ENCODE measurements at regions not wholly inside any gene's neighbourhood (a gene's known extent, or its start where the extent isn't known, plus 50 kb on each side); places are given as distances from the start of the nearest gene placed in this dataset.

- Histone ChIP-seq H3K36me3 (no peaks in the 10 kb centered on the region), H3K9me3 (no peaks in the 10 kb centered on the region), H3K4me3 (no peak overlapping the region), H3K27me3 (replicated peaks; ENCODE audit: insufficient read depth) (no peaks in the 10 kb centered on the region), H3K27ac (no peak overlapping the region), H3K4me1 (ENCODE audit: control insufficient read depth in 1 of 2, low read depth in 2 of 2) (no peaks in the 10 kb centered on the region)
- TF ChIP-seq, protein P1, sequence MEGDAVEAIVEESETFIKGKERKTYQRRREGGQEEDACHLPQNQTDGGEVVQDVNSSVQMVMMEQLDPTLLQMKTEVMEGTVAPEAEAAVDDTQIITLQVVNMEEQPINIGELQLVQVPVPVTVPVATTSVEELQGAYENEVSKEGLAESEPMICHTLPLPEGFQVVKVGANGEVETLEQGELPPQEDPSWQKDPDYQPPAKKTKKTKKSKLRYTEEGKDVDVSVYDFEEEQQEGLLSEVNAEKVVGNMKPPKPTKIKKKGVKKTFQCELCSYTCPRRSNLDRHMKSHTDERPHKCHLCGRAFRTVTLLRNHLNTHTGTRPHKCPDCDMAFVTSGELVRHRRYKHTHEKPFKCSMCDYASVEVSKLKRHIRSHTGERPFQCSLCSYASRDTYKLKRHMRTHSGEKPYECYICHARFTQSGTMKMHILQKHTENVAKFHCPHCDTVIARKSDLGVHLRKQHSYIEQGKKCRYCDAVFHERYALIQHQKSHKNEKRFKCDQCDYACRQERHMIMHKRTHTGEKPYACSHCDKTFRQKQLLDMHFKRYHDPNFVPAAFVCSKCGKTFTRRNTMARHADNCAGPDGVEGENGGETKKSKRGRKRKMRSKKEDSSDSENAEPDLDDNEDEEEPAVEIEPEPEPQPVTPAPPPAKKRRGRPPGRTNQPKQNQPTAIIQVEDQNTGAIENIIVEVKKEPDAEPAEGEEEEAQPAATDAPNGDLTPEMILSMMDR (IDR thresholded peaks at IDR 0.05): no peak
- DNase-seq (ENCODE audit: low spot score) (no peak), ATAC-seq (ENCODE audit: insufficient number of reproducible peaks, low FRiP score, low read depth) (no peak)
These were observed 196.2 kb downstream of the MYCN start for GRCh38 chr2:16136461-16137035.

DNA sequence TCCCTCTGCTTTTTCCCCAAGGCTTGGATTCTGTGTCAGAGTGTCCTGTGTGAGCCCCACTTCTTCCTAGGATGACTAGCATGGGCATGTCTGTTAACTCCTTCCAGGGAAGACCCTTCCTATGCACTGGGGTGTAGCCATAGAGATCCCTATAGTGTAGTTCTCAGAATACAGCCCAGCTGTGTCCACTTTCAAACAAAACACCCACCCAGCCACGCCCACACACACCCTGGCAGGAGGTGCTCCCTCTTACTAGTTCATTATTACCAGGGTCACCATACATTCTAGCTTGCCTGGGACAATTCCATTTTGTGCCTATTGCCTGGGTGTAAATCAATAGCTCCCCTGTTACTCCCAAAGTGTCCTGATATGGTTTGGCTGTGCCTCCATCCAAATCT is 195.6 kb downstream of the MYCN start:
- DNase-seq (ENCODE audit: low spot score): no peak
- TF ChIP-seq, protein P1 (IDR thresholded peaks at IDR 0.05): no peak
- H3K36me3 ChIP-seq: no peaks in the 10 kb centered on the region
- H3K9me3 ChIP-seq: no peaks in the 10 kb centered on the region
- no peaks in the 10 kb centered on the region for H3K27me3 ChIP-seq (replicated peaks; ENCODE audit: insufficient read depth)
- ATAC-seq (ENCODE audit: insufficient number of reproducible peaks, low FRiP score, low read depth): no peak
- no peak overlapping the region for H3K4me3 ChIP-seq
- H3K4me1 ChIP-seq (ENCODE audit: control insufficient read depth in 1 of 2, low read depth in 2 of 2): no peaks in the 10 kb centered on the region
- no peak overlapping the region for H3K27ac ChIP-seq

DNA sequence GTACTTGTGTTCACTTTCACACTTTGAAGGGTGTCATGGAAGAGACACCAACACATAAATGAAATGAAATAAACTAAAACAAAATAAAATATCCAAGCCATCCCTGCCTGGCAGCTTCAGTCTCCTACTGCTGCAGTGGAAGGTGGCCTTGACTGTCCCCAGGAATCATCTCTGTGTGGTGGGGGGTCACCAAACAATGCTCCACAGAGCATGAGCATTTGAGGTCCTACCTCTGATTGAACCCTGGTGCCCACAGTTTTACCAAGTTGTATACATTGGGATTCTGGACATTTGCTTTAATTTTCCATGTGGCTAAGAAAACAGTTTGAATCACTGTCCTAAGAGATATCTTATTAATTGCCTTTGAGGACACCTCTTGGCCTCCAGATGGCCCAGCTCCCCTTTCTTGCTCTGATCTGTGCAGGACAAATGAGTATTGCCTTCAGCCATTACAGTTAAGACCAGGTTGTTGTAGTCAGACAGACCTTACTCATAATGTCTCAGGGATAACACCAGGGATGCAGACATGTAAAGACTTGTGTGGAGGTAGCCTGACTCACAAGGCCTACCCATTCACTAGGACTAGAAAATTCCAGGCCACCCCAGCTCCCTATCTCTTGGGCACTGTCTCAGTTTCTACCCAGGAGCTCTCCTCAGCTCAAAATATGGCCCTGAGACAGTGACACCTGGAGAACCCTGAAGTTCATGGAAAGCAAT is 195.0 kb downstream of the MYCN start:
- ATAC-seq (ENCODE audit: insufficient number of reproducible peaks, low FRiP score, low read depth): no peak
- Histone ChIP-seq H3K4me1 (ENCODE audit: control insufficient read depth in 1 of 2, low read depth in 2 of 2) (no peaks in the 10 kb centered on the region), H3K27ac (no peak overlapping the region), H3K9me3 (no peaks in the 10 kb centered on the region), H3K4me3 (no peak overlapping the region), H3K27me3 (replicated peaks; ENCODE audit: insufficient read depth) (no peaks in the 10 kb centered on the region), H3K36me3 (no peaks in the 10 kb centered on the region)
- TF ChIP-seq, protein P1 (IDR thresholded peaks at IDR 0.05): no peak
- DNase-seq (ENCODE audit: low spot score): no peak

DNA sequence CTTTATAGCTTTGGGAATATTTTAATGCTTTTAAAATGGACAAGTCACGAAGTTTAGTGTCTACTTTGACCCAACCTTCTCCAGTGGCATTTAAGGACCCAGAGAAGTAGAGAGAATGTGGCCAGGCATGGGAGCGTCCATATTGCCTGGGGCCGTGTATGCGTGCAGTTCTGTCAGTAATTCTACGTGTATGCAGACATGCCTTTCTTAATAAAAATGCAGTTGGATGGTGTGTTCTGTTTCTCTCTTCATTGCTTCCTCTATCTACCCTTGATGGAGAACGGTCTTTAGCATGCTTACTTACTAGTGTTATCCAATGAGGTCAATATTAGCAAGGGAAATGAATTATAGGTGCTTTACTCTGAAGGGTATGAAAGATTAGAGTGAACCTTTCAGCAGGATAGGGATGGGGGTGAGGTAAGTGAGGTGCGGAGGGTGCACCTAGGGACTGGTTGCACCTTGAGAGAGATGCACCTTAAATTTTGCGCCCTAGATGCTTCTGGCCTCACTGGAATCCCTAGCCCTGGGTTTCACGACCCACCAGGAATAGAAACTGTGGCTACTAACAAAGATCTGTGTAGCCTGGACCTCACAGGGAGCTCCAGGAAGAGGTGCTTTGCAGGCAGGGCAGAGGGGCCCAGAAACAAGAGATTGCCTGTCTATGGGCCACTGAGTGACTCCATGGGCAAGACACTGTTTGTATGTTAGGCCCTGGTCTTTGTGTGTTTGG is 194.3 kb downstream of the MYCN start:
- no peak for DNase-seq (ENCODE audit: low spot score)
- TF ChIP-seq, protein P1 (IDR thresholded peaks at IDR 0.05): no peak
- Histone ChIP-seq H3K27ac (no peak overlapping the region), H3K4me3 (no peak overlapping the region), H3K36me3 (no peaks in the 10 kb centered on the region), H3K4me1 (ENCODE audit: control insufficient read depth in 1 of 2, low read depth in 2 of 2) (no peaks in the 10 kb centered on the region), H3K9me3 (no peaks in the 10 kb centered on the region), H3K27me3 (replicated peaks; ENCODE audit: insufficient read depth) (no peaks in the 10 kb centered on the region)
- no peak for ATAC-seq (ENCODE audit: insufficient number of reproducible peaks, low FRiP score, low read depth)

- Histone ChIP-seq H3K4me1 (ENCODE audit: control insufficient read depth in 1 of 2, low read depth in 2 of 2) (no peaks in the 10 kb centered on the region), H3K36me3 (no peaks in the 10 kb centered on the region), H3K4me3 (no peak overlapping the region), H3K27me3 (replicated peaks; ENCODE audit: insufficient read depth) (no peaks in the 10 kb centered on the region), H3K27ac (no peak overlapping the region), H3K9me3 (no peaks in the 10 kb centered on the region)
- TF ChIP-seq, protein P1 (IDR thresholded peaks at IDR 0.05): no peak
- DNase-seq (ENCODE audit: low spot score): no peak
- no peak for ATAC-seq (ENCODE audit: insufficient number of reproducible peaks, low FRiP score, low read depth)
These were observed 190.6 kb downstream of the MYCN start for GRCh38 chr2:16130906-16131400.
